ENCODE measurements at regions not wholly inside any gene's neighbourhood (a gene's known extent, or its start where the extent isn't known, plus 50 kb on each side); places are given as distances from the start of the nearest gene placed in this dataset.

GRCh38 chr2:198220763-198221610 lies 416.6 kb downstream of the PLCL1 start:
- no peak for DNase-seq (ENCODE audit: low read depth in 2 of 2)

GRCh38 chr2:198219292-198219691 lies 414.9 kb downstream of the PLCL1 start:
- DNase-seq (ENCODE audit: low read depth in 2 of 2) = no peak

GRCh38 chr2:198214114-198214596 lies 409.8 kb downstream of the PLCL1 start:
- no peak for DNase-seq (ENCODE audit: low read depth in 2 of 2)

GRCh38 chr2:198213253-198213652 lies 408.9 kb downstream of the PLCL1 start:
- DNase-seq (ENCODE audit: low read depth in 2 of 2) = no peak

GRCh38 chr2:198211706-198212105 lies 407.3 kb downstream of the PLCL1 start:
- DNase-seq (ENCODE audit: low read depth in 2 of 2) = no peak

- DNase-seq (ENCODE audit: low read depth in 2 of 2) = no peak
Measured at GRCh38 chr2:198203336-198204069, 399.1 kb downstream of the PLCL1 start.
